ENCODE measurements at regions not wholly inside any gene's neighbourhood (a gene's known extent, or its start where the extent isn't known, plus 50 kb on each side); places are given as distances from the start of the nearest gene placed in this dataset.

GRCh38 chr5:2869471-2869870 is 118.0 kb upstream of the IRX2 start:
- Histone ChIP-seq H3K27me3 (ENCODE audit: insufficient read depth, low read length, poor library complexity, severe bottlenecking) (no peaks in the 10 kb centered on the region), H3K4me2 (ENCODE audit: low read depth, low read length, poor library complexity, severe bottlenecking) (no peak overlapping the region), H3K36me3 (ENCODE audit: insufficient read depth, low read length) (no peaks in the 10 kb centered on the region), H3K9me3 (ENCODE audit: insufficient read depth, low read depth, low read length) (peaks cover 7% of the 10 kb centered on the region; the same call in 1 of the 2 replicates), H3K9me2 (replicated peaks; ENCODE audit: low read depth, low read length) (no peaks in the 10 kb centered on the region), H3K4me3 (ENCODE audit: low read length, poor library complexity, severe bottlenecking) (no peak overlapping the region), H3K4me1 (ENCODE audit: insufficient read depth, low read length, poor library complexity, severe bottlenecking) (no peaks in the 10 kb centered on the region), H4K20me1 (ENCODE audit: insufficient read depth, low read length, poor library complexity, severe bottlenecking) (no peaks in the 10 kb centered on the region), H3K9ac (ENCODE audit: low read depth, low read length, poor library complexity, severe bottlenecking) (no peak overlapping the region), H3F3A (ENCODE audit: low read depth) (no peaks in the 10 kb centered on the region), H3K79me2 (ENCODE audit: insufficient read depth, low read length) (no peaks in the 10 kb centered on the region), H2AFZ (ENCODE audit: low read length) (no peak overlapping the region)
- no peak for TF ChIP-seq EZH2phosphoT487 (IDR thresholded peaks at IDR 0.05; ENCODE audit: borderline replicate concordance)
- TF ChIP-seq, protein P1, sequence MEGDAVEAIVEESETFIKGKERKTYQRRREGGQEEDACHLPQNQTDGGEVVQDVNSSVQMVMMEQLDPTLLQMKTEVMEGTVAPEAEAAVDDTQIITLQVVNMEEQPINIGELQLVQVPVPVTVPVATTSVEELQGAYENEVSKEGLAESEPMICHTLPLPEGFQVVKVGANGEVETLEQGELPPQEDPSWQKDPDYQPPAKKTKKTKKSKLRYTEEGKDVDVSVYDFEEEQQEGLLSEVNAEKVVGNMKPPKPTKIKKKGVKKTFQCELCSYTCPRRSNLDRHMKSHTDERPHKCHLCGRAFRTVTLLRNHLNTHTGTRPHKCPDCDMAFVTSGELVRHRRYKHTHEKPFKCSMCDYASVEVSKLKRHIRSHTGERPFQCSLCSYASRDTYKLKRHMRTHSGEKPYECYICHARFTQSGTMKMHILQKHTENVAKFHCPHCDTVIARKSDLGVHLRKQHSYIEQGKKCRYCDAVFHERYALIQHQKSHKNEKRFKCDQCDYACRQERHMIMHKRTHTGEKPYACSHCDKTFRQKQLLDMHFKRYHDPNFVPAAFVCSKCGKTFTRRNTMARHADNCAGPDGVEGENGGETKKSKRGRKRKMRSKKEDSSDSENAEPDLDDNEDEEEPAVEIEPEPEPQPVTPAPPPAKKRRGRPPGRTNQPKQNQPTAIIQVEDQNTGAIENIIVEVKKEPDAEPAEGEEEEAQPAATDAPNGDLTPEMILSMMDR (conservative IDR thresholded peaks at IDR 0.05; ENCODE audit: low read length) = no peak

GRCh38 chr5:2867373-2867933 is 116.0 kb upstream of the IRX2 start:
- no peaks in the 10 kb centered on the region for H3K9me2 ChIP-seq (replicated peaks; ENCODE audit: low read depth, low read length)
- H3K4me1 ChIP-seq (ENCODE audit: insufficient read depth, low read length, poor library complexity, severe bottlenecking) = no peaks in the 10 kb centered on the region
- H3F3A ChIP-seq (ENCODE audit: low read depth) = no peaks in the 10 kb centered on the region
- H3K79me2 ChIP-seq (ENCODE audit: insufficient read depth, low read length) = no peaks in the 10 kb centered on the region
- H3K27me3 ChIP-seq (ENCODE audit: insufficient read depth, low read length, poor library complexity, severe bottlenecking) = no peaks in the 10 kb centered on the region
- no peaks in the 10 kb centered on the region for H3K36me3 ChIP-seq (ENCODE audit: insufficient read depth, low read length)
- H2AFZ ChIP-seq (ENCODE audit: low read length) = no peak overlapping the region
- H3K9me3 ChIP-seq (ENCODE audit: insufficient read depth, low read depth, low read length) = peaks cover 7% of the 10 kb centered on the region; the same call in 1 of the 2 replicates
- no peak overlapping the region for H3K4me2 ChIP-seq (ENCODE audit: low read depth, low read length, poor library complexity, severe bottlenecking)
- TF ChIP-seq, protein P1 (conservative IDR thresholded peaks at IDR 0.05; ENCODE audit: low read length) = no peak
- TF ChIP-seq EZH2phosphoT487 (IDR thresholded peaks at IDR 0.05; ENCODE audit: borderline replicate concordance) = no peak
- H3K9ac ChIP-seq (ENCODE audit: low read depth, low read length, poor library complexity, severe bottlenecking) = no peak overlapping the region
- no peaks in the 10 kb centered on the region for H4K20me1 ChIP-seq (ENCODE audit: insufficient read depth, low read length, poor library complexity, severe bottlenecking)
- no peak overlapping the region for H3K4me3 ChIP-seq (ENCODE audit: low read length, poor library complexity, severe bottlenecking)

DNA sequence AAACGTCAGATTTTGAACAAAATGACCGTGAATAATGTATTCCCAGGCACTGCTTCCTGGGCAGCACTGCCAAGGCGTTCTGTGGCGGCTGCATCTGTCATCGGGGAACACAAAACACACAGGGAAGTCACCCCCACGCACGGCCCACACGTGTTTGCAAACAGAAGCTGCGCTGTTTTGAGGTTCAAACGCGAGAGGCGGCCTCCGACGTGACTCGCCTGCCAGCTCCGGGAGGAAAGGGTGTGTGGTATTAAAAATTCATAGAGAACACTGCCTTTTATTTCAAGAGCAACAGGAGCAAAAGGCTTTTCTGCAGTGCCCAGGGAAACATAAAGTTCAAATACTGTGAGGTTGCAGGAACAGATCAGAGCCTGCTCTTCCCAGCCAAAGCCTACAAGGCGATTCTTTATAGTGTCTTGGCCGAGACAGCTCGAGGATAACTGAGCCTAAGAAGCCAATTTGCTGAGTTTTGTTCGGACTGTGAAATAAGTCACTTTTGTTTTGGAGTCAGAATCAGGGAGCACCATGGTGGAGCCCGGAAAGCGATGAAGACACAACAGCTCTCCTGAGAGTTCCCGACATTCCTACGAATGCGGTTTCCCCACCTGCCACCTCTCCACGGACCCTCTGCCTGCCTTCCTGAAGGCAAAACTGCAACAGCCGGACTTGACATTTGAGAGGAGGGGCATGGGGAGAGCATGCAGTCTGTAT is 115.3 kb upstream of the IRX2 start:
- no peaks in the 10 kb centered on the region for H3K36me3 ChIP-seq (ENCODE audit: insufficient read depth, low read length)
- H3K27me3 ChIP-seq (ENCODE audit: insufficient read depth, low read length, poor library complexity, severe bottlenecking) = no peaks in the 10 kb centered on the region
- H3K79me2 ChIP-seq (ENCODE audit: insufficient read depth, low read length) = no peaks in the 10 kb centered on the region
- no peaks in the 10 kb centered on the region for H3F3A ChIP-seq (ENCODE audit: low read depth)
- no peak for TF ChIP-seq EZH2phosphoT487 (IDR thresholded peaks at IDR 0.05; ENCODE audit: borderline replicate concordance)
- TF ChIP-seq, protein P1 (conservative IDR thresholded peaks at IDR 0.05; ENCODE audit: low read length) = no peak
- no peak overlapping the region for H2AFZ ChIP-seq (ENCODE audit: low read length)
- no peaks in the 10 kb centered on the region for H3K9me2 ChIP-seq (replicated peaks; ENCODE audit: low read depth, low read length)
- no peak overlapping the region for H3K9ac ChIP-seq (ENCODE audit: low read depth, low read length, poor library complexity, severe bottlenecking)
- no peak overlapping the region for H3K4me2 ChIP-seq (ENCODE audit: low read depth, low read length, poor library complexity, severe bottlenecking)
- peaks cover 7% of the 10 kb centered on the region; the same call in 1 of the 2 replicates for H3K9me3 ChIP-seq (ENCODE audit: insufficient read depth, low read depth, low read length)
- H4K20me1 ChIP-seq (ENCODE audit: insufficient read depth, low read length, poor library complexity, severe bottlenecking) = no peaks in the 10 kb centered on the region
- H3K4me1 ChIP-seq (ENCODE audit: insufficient read depth, low read length, poor library complexity, severe bottlenecking) = no peaks in the 10 kb centered on the region
- H3K4me3 ChIP-seq (ENCODE audit: low read length, poor library complexity, severe bottlenecking) = no peak overlapping the region

All from Loucy (cell line).